ENCODE measurements at regions not wholly inside any gene's neighbourhood (a gene's known extent, or its start where the extent isn't known, plus 50 kb on each side); places are given as distances from the start of the nearest gene placed in this dataset.

DNA sequence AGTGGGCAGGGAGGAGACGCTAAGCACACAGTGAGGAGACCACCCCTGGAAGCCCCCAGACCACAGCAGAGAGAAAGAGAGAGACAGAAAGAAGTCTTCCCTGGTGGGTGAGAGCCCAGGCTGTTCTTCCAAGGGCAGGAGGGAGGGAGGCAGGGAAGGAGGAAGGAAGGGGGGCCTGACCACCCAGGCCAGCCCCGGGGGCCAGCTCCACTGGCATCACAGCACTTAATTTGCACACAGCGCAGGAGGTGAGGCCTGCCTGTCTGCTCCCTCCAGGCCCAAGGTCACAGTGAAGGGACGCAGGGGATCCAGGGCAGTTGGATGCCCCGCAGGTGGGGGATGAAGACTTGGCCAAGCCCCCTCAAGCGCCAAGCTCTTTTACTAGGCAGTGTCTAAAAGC lies 141.9 kb upstream of the C14orf180 start:
- no peak overlapping the region for H3K4me3 ChIP-seq
- H3K36me3 ChIP-seq: no peaks in the 10 kb centered on the region
- H4K20me1 ChIP-seq: no peaks in the 10 kb centered on the region
- peaks cover 43% of the 10 kb centered on the region for H3K4me1 ChIP-seq
- no peaks in the 10 kb centered on the region for H3K27me3 ChIP-seq
- no peak overlapping the region for H3K9ac ChIP-seq
- H3K27ac ChIP-seq: no peak overlapping the region
- no peak for TF ChIP-seq Cebpa-rat (IDR thresholded peaks at IDR 0.05)
- H3K9me3 ChIP-seq: no peaks in the 10 kb centered on the region
- H3K4me2 ChIP-seq: no peak overlapping the region

DNA sequence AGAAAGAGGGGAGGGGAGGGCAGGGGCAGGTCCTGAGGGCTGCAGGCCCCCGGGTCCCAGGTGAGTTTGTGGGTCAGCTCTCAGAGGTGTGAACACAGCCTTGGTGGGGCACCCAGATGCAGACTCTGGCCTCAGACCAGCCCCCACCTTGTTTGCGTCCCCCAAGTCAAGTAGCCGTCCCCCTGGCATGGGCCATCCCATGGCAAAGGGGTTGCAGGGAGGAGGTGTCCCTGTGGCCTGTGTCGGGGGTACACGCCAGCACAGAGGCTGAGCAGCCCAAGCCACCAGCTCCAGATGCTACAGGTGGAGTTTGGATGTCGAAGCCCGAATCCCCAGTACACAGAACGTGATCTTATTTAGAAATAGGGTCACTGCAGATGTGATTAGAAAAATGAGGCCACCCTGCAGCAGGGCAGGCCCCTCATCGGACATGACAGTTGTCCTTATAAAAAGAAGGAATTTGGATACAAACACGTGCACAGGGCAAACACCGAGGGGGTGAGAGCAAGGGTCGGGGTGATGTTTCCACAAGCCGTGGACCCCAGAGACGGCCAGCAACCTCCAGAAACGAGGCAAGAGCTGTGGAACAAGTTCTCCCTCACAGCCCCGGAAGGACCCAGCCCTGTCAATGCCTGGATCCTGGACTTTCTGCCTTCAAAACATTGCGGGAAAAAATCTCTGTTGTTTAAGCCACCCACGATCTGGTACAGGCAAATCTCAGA lies 141.2 kb upstream of the C14orf180 start:
- Histone ChIP-seq H3K27me3 (no peaks in the 10 kb centered on the region), H3K4me3 (no peak overlapping the region), H3K27ac (no peak overlapping the region), H3K4me2 (no peak overlapping the region), H3K4me1 (peaks cover 42% of the 10 kb centered on the region), H3K36me3 (no peaks in the 10 kb centered on the region), H3K9me3 (no peaks in the 10 kb centered on the region), H3K9ac (no peak overlapping the region), H4K20me1 (no peaks in the 10 kb centered on the region)
- no peak for TF ChIP-seq Cebpa-rat (IDR thresholded peaks at IDR 0.05)

DNA sequence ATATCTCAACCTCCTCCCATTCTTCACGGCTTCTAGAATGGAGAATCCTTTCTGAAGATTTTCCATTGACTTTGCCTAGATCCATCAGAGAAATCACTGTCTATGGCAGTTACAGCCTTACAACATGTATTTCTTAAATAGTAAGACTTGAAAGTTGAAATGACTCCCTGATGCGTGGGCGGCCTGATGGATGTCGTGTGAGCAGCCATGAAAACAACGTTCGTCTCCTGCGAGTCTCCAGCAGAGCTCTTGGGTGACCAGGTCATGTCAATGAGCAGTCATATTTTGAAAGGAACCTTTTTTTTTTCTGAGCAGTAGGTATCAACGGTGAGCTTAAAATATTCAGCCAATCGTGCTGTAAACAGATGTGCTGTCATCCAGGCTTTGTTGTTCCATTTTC lies 139.9 kb upstream of the C14orf180 start:
- Histone ChIP-seq H3K36me3 (no peaks in the 10 kb centered on the region), H3K27me3 (no peaks in the 10 kb centered on the region), H4K20me1 (no peaks in the 10 kb centered on the region), H3K27ac (no peak overlapping the region), H3K9ac (no peak overlapping the region), H3K4me2 (no peak overlapping the region), H3K9me3 (no peaks in the 10 kb centered on the region), H3K4me1 (peaks cover 29% of the 10 kb centered on the region), H3K4me3 (no peak overlapping the region)
- TF ChIP-seq Cebpa-rat (IDR thresholded peaks at IDR 0.05): no peak

DNA sequence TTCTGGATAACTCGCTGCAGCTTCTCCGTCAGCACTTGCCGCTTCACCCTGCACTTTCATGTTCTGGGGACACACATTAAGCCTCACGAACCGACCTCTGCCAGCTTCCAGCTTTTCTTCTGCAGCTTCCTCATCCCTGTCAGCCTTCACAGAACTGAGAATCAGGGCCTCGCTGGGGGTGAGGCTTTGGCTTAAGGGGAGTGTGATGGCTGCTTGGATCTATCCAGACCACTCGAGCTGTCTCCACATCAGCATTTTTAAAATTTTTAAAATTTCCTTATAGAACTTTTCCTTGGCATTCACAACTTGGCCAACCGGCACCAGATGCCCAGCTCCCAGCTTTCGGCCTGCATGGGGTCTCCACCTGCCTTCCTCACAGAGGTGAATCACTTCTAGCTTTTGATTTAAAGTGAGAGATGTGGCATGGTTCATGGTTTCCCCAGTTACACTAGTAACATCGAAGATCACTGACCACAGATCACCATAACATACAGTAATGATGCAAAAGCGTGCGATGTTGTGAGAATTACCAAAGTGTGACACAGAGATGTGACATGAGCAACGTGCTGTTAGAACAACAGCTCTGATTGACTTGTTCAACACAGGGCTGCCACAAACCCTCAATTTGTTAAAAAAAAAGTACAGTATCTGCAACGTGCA lies 139.1 kb upstream of the C14orf180 start:
- H3K4me2 ChIP-seq: no peak overlapping the region
- no peak overlapping the region for H3K9ac ChIP-seq
- no peaks in the 10 kb centered on the region for H3K27me3 ChIP-seq
- H3K9me3 ChIP-seq: no peaks in the 10 kb centered on the region
- no peak overlapping the region for H3K27ac ChIP-seq
- no peak for TF ChIP-seq Cebpa-rat (IDR thresholded peaks at IDR 0.05)
- no peak overlapping the region for H3K4me3 ChIP-seq
- H4K20me1 ChIP-seq: no peaks in the 10 kb centered on the region
- H3K36me3 ChIP-seq: no peaks in the 10 kb centered on the region
- H3K4me1 ChIP-seq: peaks cover 21% of the 10 kb centered on the region

DNA sequence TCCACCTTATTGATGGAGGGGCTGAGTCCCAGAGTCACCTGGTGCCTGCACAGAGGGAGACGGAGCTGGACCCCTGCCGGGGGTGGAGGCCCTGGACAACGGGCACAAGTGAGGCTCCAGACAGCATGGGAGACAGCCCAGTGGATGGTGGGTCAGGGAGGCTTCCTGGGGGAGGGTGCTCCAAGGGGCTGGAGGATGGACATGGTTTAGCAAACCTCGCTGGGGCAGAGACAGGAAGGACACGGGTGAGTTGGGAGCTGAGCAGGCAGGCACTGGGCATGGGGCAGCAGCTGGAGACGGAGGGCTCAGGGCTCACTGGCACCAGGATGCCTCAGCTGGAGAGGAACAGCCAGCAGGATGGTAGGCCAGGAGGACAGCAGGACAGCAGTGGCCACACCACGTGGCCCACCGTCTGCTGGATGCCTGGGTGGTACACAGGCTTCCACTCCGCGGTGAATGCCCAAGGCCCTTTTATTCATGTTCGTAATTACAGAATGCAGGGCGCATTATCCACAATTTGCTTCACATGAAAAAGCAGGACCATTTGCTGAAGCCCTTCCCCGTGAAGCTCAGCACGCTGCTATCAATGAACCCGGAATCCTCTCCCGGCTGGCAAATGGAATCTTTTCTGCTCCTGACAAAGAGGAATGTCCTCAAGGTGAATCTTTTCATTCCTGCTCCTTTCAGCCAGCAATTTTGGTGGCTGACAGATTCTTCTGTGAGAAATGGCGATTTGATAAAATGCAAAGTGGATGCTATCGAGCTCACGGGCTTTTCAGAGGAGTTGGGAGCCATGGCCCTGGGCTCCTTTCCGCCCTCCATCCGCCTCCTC lies 138.1 kb upstream of the C14orf180 start:
- no peak for TF ChIP-seq Cebpa-rat (IDR thresholded peaks at IDR 0.05)
- Histone ChIP-seq H3K27me3 (no peaks in the 10 kb centered on the region), H3K9me3 (no peaks in the 10 kb centered on the region), H3K4me2 (no peak overlapping the region), H3K27ac (no peak overlapping the region), H3K36me3 (no peaks in the 10 kb centered on the region), H4K20me1 (no peaks in the 10 kb centered on the region), H3K4me1 (peaks cover 10% of the 10 kb centered on the region), H3K9ac (no peak overlapping the region), H3K4me3 (no peak overlapping the region)

DNA sequence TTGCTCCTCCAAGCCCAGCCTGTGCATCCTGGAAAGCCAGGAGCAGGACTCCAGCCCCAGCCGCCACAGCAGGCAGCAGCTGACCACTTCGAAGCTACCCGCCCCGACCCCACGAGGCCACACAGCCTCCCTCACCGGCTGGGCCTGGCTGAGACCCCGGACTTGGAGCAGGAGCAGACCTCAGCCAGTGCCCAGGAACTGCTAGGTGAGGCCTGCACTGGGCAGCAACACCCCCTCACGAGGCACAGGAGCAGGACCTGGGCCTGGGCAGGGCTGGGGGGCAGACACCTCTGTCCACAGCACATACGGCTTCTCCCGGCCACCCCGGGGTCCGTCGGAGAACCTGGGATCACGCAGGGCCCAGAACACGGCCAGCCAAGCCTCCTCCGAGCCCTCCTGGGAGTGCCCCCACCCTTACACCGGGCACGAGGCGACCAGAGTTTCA lies 137.4 kb upstream of the C14orf180 start:
- Histone ChIP-seq H3K4me1 (peaks cover 4% of the 10 kb centered on the region), H4K20me1 (no peaks in the 10 kb centered on the region), H3K27ac (no peak overlapping the region), H3K4me3 (no peak overlapping the region), H3K9me3 (no peaks in the 10 kb centered on the region), H3K36me3 (no peaks in the 10 kb centered on the region), H3K4me2 (no peak overlapping the region), H3K27me3 (no peaks in the 10 kb centered on the region), H3K9ac (no peak overlapping the region)
- no peak for TF ChIP-seq Cebpa-rat (IDR thresholded peaks at IDR 0.05)

DNA sequence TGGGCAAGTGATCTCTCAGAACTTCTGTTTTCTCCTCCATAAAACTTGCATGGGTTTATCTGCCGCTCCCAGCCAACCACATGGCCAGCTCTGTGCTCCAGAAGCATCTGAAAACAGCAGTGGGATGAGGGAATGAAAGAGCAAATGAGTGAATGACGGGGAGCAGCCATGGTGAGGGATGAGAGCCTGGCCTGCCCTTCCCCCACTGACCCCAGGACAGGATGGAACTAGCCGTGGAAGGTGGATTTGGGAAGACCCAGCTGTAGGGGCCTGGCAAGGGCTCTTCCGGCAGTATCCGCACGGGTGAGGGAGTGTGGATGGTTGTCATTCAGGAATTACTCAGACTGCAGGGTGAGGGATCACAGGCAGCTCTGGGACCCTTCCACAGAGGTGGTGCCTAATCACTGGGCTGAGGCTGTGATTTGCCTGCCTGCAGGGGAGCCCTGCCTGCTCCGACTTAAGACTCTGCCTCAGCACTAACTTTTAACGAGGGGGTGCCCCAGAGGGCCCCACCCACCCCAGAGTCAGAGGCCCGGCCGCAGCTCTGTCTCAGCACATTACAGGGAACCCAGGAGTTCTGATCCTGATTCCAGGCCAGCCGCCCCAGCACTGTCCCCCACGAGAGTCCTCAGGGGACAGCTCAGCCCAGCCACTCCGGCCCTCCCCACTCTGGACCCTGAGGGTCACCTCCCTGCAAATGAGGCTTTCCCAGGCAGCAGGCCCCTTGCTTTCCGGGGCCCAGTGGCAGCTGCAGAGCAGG lies 136.8 kb upstream of the C14orf180 start:
- Histone ChIP-seq H3K4me1 (no peaks in the 10 kb centered on the region), H3K36me3 (no peaks in the 10 kb centered on the region), H4K20me1 (no peaks in the 10 kb centered on the region), H3K27ac (no peak overlapping the region), H3K4me3 (no peak overlapping the region), H3K9me3 (no peaks in the 10 kb centered on the region), H3K27me3 (no peaks in the 10 kb centered on the region), H3K9ac (no peak overlapping the region), H3K4me2 (no peak overlapping the region)
- TF ChIP-seq Cebpa-rat (IDR thresholded peaks at IDR 0.05): no peak

DNA sequence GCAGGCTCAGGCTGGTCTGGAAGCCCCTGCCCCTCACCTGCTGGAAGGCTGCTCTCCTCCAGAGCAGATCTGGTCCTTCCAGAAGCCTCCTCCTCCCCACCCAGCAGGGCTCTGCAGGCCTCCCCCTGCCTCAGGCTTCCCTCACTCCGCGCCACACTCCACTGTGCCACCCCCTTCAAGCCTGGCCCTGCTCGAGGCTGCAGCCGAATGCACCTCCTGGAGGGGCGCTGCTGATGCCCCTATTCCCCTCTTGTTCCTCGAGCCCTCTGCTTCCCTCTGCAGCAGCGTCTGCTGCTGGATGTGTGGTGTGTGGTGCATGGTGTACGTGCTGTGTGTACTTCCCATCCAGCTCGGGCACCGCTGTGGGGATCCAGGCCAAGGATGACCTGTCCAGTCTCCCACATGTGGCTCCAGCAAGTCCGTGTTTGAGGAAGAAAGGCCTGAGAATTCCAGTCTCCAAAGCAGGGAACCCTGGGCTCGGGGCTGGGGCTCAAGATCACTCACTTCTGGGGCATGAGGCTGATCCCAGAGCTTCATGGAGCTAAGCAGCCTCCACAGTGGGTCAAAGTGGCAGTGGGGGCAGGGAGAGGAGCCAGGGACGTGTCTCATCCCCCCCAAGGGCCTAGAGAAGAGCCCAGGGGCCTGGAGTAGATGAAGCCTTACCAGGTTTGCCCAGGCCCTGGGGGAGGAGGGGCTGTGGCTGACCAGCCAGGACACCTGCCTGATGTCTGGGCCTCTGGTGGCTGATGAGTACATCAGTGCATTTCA lies 136.0 kb upstream of the C14orf180 start:
- no peak for TF ChIP-seq Cebpa-rat (IDR thresholded peaks at IDR 0.05)
- no peak overlapping the region for H3K27ac ChIP-seq
- H3K4me3 ChIP-seq: no peak overlapping the region
- no peaks in the 10 kb centered on the region for H3K4me1 ChIP-seq
- no peaks in the 10 kb centered on the region for H4K20me1 ChIP-seq
- no peak overlapping the region for H3K4me2 ChIP-seq
- no peaks in the 10 kb centered on the region for H3K36me3 ChIP-seq
- H3K9me3 ChIP-seq: peaks cover 4% of the 10 kb centered on the region
- H3K27me3 ChIP-seq: no peaks in the 10 kb centered on the region
- H3K9ac ChIP-seq: no peak overlapping the region
